GM18870 (cell line): ENCODE measurements at regions not wholly inside any gene's neighbourhood (a gene's known extent, or its start where the extent isn't known, plus 50 kb on each side); places are given as distances from the start of the nearest gene placed in this dataset.

Experiments used
- ATAC-seq: cut with Tn5 transposase; IDR thresholded peaks from one replicate; pipeline ENCODE4 v1.9.1; 2021; ENCODE audit warnings: moderate library complexity; ENCODE audit not compliant: unreplicated experiment

DNA sequence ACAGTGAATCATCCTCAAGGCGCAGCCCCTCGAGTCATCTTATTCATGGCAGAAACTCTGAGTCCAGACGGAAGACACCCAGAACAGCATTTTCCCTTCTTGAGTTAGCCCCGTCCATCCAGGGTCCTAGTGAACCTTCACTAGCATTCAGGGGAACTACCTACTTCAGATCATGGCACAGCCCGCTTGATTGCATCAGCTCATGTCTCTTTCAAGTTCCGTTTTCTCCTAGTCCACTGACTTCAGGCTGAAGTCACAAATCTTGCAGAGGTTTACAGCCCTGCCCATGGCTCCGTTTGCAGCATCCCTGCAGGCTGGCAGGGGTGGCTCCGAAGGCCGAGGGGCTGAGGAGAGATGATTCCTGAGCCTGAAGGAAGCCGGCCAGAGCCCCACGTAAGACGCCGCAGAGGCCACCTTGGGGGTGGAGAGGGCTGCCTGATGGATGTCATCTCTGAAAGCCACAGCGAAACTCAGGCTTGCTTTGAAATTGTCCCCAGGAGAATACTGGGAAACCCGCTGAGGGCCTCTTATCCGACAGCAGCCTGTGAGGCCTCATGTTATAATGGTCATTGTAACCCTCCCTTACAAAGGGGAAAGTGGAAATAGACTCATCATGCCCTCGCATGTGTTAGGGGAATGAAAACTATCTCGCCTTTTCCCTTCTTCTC, 310.2 kb upstream of the AJAP1 start:
- ATAC-seq = no peak

GRCh38 chr1:4345094-4345493, 309.3 kb upstream of the AJAP1 start:
- ATAC-seq = no peak

DNA sequence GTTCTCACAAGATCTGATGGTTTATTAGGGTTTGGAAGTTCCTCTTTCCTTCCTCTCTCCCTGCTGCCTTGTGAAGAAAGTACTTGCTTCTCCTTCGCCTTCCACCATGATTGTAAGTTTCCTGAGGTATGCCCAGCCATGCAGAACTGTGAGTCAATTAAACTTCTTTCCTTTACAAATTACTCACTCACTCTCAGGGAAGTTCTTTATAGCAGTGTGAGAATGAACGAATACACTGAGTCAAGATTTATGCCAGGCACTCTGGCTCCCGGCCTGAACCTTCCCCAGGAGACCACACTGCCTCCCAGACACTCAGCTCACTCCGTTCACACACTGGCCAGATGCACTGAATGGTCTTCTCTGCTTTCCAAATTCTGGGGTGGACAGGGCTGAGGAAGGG, 308.3 kb upstream of the AJAP1 start:
- ATAC-seq = no peak

DNA sequence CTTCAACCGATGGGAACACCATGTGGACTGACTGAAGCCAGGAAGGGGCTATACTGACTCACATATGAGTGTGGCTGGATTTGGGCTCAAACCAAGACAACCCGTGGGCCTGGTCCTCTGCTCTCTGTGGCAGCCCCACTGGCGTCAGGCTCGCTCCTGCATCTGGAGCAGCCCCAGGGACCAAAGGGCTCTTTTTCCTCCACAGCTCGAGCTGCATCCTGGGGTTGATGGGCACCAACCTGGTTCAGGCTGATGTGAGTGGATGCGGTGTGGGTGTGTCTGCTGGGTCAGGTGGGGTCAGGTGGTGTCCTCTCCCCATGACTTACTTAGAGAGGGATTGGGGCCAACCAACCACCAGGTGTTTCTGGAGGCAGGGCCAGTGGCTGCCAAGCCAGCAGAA, 303.0 kb upstream of the AJAP1 start:
- no peak for ATAC-seq

DNA sequence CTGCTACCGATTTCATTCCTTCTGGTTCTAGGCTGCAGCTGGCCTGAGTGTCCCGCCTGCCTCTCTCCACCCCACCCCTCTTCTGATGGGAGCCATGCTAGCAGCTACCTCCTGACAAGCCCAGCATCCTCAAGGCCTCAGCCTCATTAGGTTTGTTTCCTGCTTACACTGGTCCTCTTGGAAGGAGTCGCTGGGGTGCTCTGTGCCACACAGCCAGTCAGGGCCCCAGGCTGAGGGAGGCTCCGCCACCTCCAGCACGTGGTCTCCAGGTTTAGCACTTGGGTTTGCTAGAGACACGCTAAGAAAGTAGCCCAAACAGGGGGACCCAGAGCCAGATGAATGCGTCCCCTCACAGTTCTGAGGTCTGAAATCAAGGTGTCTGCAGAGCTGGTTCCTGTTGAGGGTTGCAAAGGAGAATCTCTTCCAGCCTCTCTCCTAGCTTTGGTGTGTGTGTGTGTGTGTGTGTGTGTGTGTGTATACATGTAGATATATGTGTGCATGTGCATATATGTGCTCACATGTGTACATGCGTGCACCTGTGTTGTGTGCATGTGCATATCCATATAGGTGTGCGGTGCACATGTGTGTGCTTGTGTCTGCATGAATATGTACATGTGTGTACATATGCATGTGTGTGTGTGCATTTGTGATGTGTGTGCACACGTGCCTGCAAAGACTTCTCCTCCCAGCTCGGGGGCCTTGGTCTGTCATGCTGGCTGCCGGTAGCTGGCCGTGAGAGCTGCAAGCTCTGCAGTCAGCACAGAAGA, 301.1 kb upstream of the AJAP1 start:
- no peak for ATAC-seq

DNA sequence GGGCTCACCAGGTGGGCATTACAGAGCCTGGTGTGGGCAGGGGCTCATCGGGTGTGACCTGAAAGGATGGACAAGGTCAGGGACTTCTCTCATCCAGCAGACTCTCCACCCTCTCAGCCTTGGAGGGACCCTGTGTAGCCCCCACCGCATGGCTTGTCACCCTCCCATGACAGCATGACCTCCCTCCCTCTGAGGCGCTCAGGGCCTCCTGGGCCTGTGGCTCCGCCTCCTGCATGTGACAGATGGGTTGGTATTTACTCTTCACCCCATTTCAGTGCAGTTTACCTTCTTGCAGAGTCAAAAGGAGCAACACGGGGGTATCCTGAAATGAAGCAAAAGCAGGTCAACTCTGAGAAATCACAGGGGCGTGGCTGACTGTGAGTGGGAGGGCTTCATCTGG, 298.6 kb upstream of the AJAP1 start:
- ATAC-seq = no peak

DNA sequence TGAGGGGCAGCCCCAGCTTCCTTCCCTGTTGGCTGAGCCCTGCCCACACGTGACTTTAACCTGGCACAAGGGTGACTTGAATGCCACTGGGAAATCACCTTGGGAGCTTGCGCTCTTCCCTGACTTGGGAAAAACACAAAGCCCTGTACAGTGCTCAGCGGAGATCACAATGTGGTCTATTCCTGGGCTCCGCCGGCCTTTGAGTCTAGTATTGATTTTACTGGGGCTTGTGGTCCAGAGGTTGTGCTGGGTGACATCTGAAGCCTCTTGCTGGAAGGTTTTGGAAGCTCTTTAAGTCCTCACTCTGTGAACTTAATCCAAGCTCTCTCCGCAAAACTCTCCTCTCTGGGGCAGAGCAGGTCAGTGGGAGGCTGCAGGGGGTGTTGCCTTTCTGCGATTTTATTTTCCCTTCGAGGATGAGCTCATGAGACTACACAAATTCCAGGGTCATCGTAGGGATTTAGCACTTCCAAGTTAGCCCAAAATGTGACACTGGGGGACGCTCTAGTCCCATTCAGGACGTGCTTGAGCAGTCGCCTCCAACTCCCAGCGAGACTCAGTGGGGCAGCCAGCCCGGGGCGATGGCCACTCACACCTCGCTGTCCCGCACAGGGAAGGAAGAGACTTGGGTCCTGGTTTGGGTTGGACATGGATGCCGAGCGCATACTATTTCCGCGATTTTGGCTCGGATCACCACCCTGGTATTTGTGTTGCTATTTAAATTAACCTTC, 291.9 kb upstream of the AJAP1 start:
- no peak for ATAC-seq

GRCh38 chr1:4366091-4366490, 288.3 kb upstream of the AJAP1 start:
- ATAC-seq = no peak

DNA sequence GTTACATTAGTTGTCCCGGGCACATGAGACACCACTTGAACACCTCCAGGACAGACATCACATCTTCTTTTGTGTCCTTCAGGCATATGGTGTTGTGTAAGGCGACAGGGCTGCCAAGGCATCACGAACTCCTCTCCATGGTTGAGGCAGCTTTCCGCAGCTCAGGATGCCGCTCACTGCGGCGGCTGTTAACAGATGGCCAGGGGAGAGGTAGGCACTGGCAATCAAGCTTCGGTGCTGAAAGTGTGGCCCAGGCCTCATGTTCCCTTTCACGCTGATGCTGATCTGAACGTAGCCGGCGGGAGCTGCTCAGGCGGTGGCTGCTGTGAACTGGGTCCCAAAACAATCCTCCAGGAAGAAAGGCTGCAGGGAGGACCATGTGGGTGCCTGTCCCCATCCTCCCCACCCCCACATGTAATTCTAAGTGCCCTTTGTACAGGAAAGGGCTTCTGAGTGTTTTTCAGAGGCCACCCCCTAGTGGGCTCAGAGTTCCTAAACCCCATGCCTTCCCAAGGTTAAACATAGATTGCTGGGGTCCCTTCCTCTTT, 287.1 kb upstream of the AJAP1 start:
- ATAC-seq = no peak

- no peak for ATAC-seq
Observed at GRCh38 chr1:4369335-4369734, 285.1 kb upstream of the AJAP1 start.

GRCh38 chr1:4371849-4372248, 282.6 kb upstream of the AJAP1 start:
- ATAC-seq = no peak

GRCh38 chr1:4375812-4376211, 278.6 kb upstream of the AJAP1 start:
- ATAC-seq = no peak

GRCh38 chr1:4379451-4380175, 274.8 kb upstream of the AJAP1 start:
- no peak for ATAC-seq

DNA sequence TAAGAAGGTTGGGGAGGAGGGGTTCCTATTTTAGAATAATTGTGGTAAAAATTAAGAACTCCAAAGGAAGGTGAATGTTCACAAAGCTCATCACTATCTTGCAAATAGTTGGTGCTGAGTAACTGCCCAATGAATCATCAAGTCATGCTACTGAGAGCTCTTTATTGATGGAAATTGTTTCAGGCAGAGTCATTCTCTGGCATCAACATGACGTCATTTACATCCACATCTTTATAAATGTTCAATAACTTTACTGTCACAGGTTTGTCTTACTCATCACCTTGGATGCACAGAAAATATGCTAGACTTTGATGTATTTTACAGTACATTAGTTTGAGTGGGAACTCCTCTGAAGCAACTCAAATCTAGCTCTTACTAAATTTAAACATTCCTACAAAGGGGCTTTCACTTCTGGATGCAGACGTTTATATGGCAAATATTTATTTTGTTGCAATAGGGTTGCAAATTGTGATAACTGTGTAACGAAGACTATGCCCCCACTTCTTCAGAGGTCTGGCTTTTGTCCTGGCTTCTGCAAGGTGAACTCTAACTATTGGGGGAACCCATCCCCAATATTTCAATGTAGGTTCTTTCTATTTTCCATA, 273.7 kb upstream of the AJAP1 start:
- no peak for ATAC-seq

DNA sequence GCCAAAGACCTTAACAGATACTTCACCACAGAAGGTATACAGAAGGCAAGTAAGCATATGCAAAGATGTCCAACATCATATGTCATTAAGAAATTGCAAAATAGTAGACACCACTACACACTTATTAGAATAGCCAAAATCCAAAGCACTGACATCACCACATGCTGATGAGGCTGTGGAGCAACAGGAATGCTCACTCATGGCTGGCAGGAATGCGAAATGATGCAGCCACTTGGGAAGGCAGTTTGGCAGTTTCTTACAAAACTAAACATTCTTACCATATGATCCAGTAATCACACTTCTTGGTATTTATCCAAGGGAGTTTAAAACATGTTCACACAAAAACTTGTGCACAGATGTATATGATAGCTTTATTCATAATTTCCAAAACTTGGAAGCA, 261.2 kb upstream of the AJAP1 start:
- ATAC-seq = no peak

GRCh38 chr1:4394366-4394765, 260.0 kb upstream of the AJAP1 start:
- no peak for ATAC-seq

DNA sequence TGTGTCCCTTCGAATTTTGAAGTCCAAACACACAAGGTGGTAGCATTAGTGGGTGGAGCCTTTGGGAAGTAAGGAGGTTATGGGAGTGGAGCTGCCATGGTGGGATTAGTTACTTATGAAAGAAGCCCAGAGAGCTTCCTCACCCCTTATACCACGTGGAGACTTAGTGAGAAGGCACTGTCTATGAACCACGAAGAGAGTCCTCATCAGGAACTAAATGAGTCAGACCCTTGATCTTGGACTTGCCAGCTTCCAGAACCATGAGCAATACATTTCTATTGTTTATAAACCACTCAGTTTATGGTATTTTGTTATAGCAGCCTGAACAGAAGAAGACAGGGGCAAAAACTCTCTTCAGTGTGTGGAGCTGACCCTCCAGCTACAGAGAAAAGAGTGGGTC, 259.3 kb upstream of the AJAP1 start:
- ATAC-seq = no peak

DNA sequence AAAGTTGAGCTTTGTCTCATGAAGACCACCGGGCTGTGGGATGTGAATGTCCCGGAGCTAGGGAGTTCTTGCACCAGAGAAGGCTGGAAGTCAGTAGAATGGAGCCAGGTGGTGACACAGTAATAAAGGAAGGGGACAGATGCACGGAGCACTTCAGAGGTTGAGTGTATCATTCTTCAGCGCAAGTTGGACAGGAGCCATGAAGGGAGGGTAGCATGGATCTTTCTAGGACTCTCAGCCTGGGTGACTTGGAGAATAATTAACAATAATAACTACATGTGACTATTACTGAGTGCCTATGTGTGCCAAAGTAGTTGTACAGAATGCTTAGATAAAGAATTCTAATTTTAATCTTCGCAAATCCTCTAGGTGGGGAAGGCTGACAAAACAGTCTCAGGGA, 258.7 kb upstream of the AJAP1 start:
- ATAC-seq = no peak

DNA sequence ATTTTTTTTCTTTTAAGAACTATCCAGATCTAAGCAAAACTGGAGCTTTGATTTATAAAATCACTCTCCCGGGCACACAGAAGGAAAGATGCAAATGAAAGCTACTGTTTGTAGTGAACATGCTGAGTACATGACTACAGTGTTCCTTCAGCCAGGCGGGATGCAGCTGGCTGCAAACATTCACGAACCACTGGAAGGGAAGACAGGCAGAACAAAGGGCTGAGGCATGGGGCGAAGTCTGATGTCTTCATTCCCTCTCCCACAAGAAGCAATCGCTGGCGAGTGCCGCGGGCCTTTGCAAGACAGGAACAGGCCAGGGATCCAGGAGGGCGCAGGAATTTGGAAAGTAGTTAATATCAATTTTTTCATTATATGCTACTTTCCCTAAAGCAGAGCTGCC, 257.9 kb upstream of the AJAP1 start:
- ATAC-seq = no peak

GRCh38 chr1:4397196-4397595, 257.2 kb upstream of the AJAP1 start:
- no peak for ATAC-seq

DNA sequence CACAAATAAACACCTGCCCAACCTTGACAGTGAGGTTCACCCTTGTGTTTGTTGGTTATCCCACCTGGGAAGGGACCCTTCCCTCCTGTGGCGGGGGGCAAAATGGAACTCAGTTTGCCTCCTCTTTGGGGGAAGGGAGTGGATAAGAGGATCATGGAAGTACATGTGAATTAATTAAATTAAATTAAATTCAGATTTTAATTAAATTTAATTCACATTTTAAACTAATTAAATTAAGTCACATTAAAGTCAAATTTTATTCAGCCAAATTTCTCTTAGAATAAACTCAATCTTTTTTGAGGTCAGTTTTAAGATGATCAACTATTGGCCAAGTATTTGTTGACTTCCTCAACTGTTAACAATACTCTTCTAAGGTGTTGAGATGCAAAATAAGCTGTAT, 252.4 kb upstream of the AJAP1 start:
- no peak for ATAC-seq
